Keratinocyte (primary cell): ENCODE measurements at regions not wholly inside any gene's neighbourhood (a gene's known extent, or its start where the extent isn't known, plus 50 kb on each side); places are given as distances from the start of the nearest gene placed in this dataset.

Experiments
- DNase-seq: peaks from one replicate; pipeline ENCODE4 v3.0.0-alpha.2; 2011; ENCODE audit warnings: low read depth, missing footprints, low spot score
- FAIRE-seq: peaks from 2 replicates; lab custom pipeline; 2011; peaks lifted over from hg19 to GRCh38; lab: Jason Lieb, UNC
- H2AFZ ChIP-seq: 2 replicates; pipeline ENCODE4 v1.6.0; 2012; ENCODE audit warnings: low read length, control low read depth, inconsistent platforms; ENCODE audit not compliant: control insufficient read depth
- H3K27ac ChIP-seq: 2 replicates; pipeline ENCODE4 v1.5.1; 2011; ENCODE audit warnings: low read length; ENCODE audit not compliant: control insufficient read depth, insufficient read depth
- H3K27me3 ChIP-seq: 3 replicates; pipeline ENCODE4 v1.6.0; 2011; ENCODE audit warnings: low read length; ENCODE audit not compliant: control insufficient read depth, insufficient read depth; ENCODE audit errors: extremely low read depth
- H3K36me3 ChIP-seq, 2 experiments: 2 replicates in 1 of 2; 3 replicates in 1 of 2; pipeline ENCODE4 v1.5.1; 2011; ENCODE audit warnings: low read length in 2 of 2, mild to moderate bottlenecking in 1 of 2; ENCODE audit not compliant: control insufficient read depth in 2 of 2, insufficient read depth in 2 of 2; ENCODE audit errors: extremely low read depth in 1 of 2
- H3K4me1 ChIP-seq: 3 replicates; pipeline ENCODE4 v1.5.1; 2011; ENCODE audit warnings: low read length; ENCODE audit not compliant: control insufficient read depth, insufficient read depth; ENCODE audit errors: extremely low read depth
- H3K4me2 ChIP-seq: 3 replicates; pipeline ENCODE4 v1.6.0; 2011; ENCODE audit warnings: low read depth, low read length; ENCODE audit not compliant: control insufficient read depth, insufficient read depth; ENCODE audit errors: extremely low read depth
- H3K4me3 ChIP-seq, 3 experiments: fragments of 200-600 bp in 1 of 3; sonication (generic) in 1 of 3; 2 replicates in 2 of 3; 3 replicates in 1 of 3; pipeline ENCODE4 v1.5.1; 2011 to 2016; ENCODE audit warnings: low read length in 3 of 3, mild to moderate bottlenecking in 3 of 3, control low read depth in 2 of 3, inconsistent platforms in 1 of 3, low read depth in 1 of 3, mixed read lengths in 1 of 3, mixed run types in 1 of 3, moderate library complexity in 1 of 3; ENCODE audit not compliant: control insufficient read depth in 2 of 3, insufficient read depth in 2 of 3; ENCODE audit errors: extremely low read depth in 1 of 3
- H3K79me2 ChIP-seq: 2 replicates; pipeline ENCODE4 v1.6.0; 2012; ENCODE audit warnings: low read length; ENCODE audit not compliant: control insufficient read depth, insufficient read depth
- H3K9ac ChIP-seq: 3 replicates; pipeline ENCODE4 v1.6.0; 2011; ENCODE audit warnings: low read length; ENCODE audit not compliant: control insufficient read depth, insufficient read depth; ENCODE audit errors: extremely low read depth
- H3K9me1 ChIP-seq: 3 replicates; pipeline ENCODE4 v1.6.0; 2011; ENCODE audit warnings: low read length; ENCODE audit not compliant: control insufficient read depth, insufficient read depth; ENCODE audit errors: extremely low read depth
- H3K9me3 ChIP-seq: 2 replicates; pipeline ENCODE4 v1.5.1; 2012; ENCODE audit warnings: low read depth, low read length; ENCODE audit not compliant: control insufficient read depth
- H4K20me1 ChIP-seq: 3 replicates; pipeline ENCODE4 v1.6.0; 2011; ENCODE audit warnings: low read length; ENCODE audit not compliant: control insufficient read depth, insufficient read depth; ENCODE audit errors: extremely low read depth
- CTCF ChIP-seq, 3 experiments: IDR thresholded peaks in 1 of 3; conservative IDR thresholded peaks in 1 of 3; optimal IDR thresholded peaks in 1 of 3; 2 replicates in 2 of 3; 3 replicates in 1 of 3; pipeline versions ENCODE3 to v1.5.1; 2011; ENCODE audit warnings: low read length in 3 of 3, mild to moderate bottlenecking in 3 of 3, moderate library complexity in 2 of 3, control low read depth in 1 of 3, inconsistent platforms in 1 of 3; ENCODE audit not compliant: insufficient read depth in 2 of 3; ENCODE audit errors: extremely low read depth in 1 of 3
- EZH2 ChIP-seq: IDR thresholded peaks from one replicate; pipeline ENCODE4 v1.6.1; 2012; ENCODE audit warnings: inconsistent platforms, mild to moderate bottlenecking, low read length, moderate library complexity
- dilution Hi-C: fragments of 300-500 bp; cut with MboI; formaldehyde crosslinking; loops from one replicate; pipeline ENCODE4 v1.7.0; 2020; ENCODE audit warnings: low sequenced_read_pairs; ENCODE audit not compliant: extremely low pct_ligation_motif_present

- TF ChIP-seq EZH2 (no peak), CTCF (optimal IDR thresholded peaks at IDR 0.05 in 1 of 3, IDR thresholded peaks at IDR 0.05 in 1 of 3, conservative IDR thresholded peaks at IDR 0.05 in 1 of 3; ENCODE audit: extremely low read depth in 1 of 3, insufficient read depth in 2 of 3, low read length in 3 of 3) (no peak)
- no peak overlapping the region for H3K4me2 ChIP-seq
- H2AFZ ChIP-seq, result no peak overlapping the region
- H3K9me1 ChIP-seq, result no peaks in the 10 kb centered on the region
- no peak for FAIRE-seq
- no peak overlapping the region for H3K9ac ChIP-seq
- H3K27me3 ChIP-seq, result no peaks in the 10 kb centered on the region
- no peak overlapping the region for H3K27ac ChIP-seq
- no peaks in the 10 kb centered on the region for H3K9me3 ChIP-seq
- H3K4me1 ChIP-seq, result no peaks in the 10 kb centered on the region
- dilution Hi-C loops, result no loop called here
- no peak overlapping the region for H3K4me3 ChIP-seq
- no peaks in the 10 kb centered on the region for H3K36me3 ChIP-seq
- DNase-seq, result no peak
- no peaks in the 10 kb centered on the region for H4K20me1 ChIP-seq
- H3K79me2 ChIP-seq, result no peaks in the 10 kb centered on the region
These were observed 537.7 kb upstream of the ZNF385D start for GRCh38 chr3:22288756-22289155.

GRCh38 chr3:22292681-22293080, 541.7 kb upstream of the ZNF385D start:
- H3K9me1 ChIP-seq, result no peaks in the 10 kb centered on the region
- no peaks in the 10 kb centered on the region for H3K27me3 ChIP-seq
- DNase-seq (no peak), FAIRE-seq (no peak)
- no peaks in the 10 kb centered on the region for H3K4me1 ChIP-seq
- no peaks in the 10 kb centered on the region for H4K20me1 ChIP-seq
- no peaks in the 10 kb centered on the region for H3K79me2 ChIP-seq
- no peak for TF ChIP-seq EZH2
- no peak for TF ChIP-seq CTCF (optimal IDR thresholded peaks at IDR 0.05 in 1 of 3, IDR thresholded peaks at IDR 0.05 in 1 of 3, conservative IDR thresholded peaks at IDR 0.05 in 1 of 3; ENCODE audit: extremely low read depth in 1 of 3, insufficient read depth in 2 of 3, low read length in 3 of 3)
- no peak overlapping the region for H3K4me3 ChIP-seq
- no peaks in the 10 kb centered on the region for H3K9me3 ChIP-seq
- H3K4me2 ChIP-seq, result no peak overlapping the region
- no peaks in the 10 kb centered on the region for H3K36me3 ChIP-seq
- H3K27ac ChIP-seq, result no peak overlapping the region
- no peak overlapping the region for H3K9ac ChIP-seq
- no peak overlapping the region for H2AFZ ChIP-seq
- dilution Hi-C loops, result no loop called here
